ENCODE measurements at regions not wholly inside any gene's neighbourhood (a gene's known extent, or its start where the extent isn't known, plus 50 kb on each side); places are given as distances from the start of the nearest gene placed in this dataset.

GRCh38 chr1:172940174-172940855 lies 110.4 kb downstream of the TNFSF18 start:
- TF ChIP-seq CTCF (IDR thresholded peaks at IDR 0.05) (no peak), POLR2A (IDR thresholded peaks at IDR 0.05) (no peak), POLR2AphosphoS5 (IDR thresholded peaks at IDR 0.05) (no peak)

Measured in breast epithelium (tissue), 3 donors.